OCI-LY3 (cell line): ENCODE measurements at regions not wholly inside any gene's neighbourhood (a gene's known extent, or its start where the extent isn't known, plus 50 kb on each side); places are given as distances from the start of the nearest gene placed in this dataset.

Source experiments
- EZH2phosphoT487 ChIP-seq: fragments of 200-600 bp; shearing (Covaris generic); IDR thresholded peaks from 2 replicates; pipeline ENCODE4 v1.6.1; 2018; ENCODE audit warnings: antibody characterized with exemption, mixed run types, low read depth
- TF ChIP-seq, protein P1 (sequence below): fragments of 200-600, 300-600 bp; sonication (generic); IDR thresholded peaks from 2 replicates; pipeline ENCODE4 v1.5.1; 2014; ENCODE audit warnings: antibody characterized with exemption, low read length, low read depth

- TF ChIP-seq, protein P1, sequence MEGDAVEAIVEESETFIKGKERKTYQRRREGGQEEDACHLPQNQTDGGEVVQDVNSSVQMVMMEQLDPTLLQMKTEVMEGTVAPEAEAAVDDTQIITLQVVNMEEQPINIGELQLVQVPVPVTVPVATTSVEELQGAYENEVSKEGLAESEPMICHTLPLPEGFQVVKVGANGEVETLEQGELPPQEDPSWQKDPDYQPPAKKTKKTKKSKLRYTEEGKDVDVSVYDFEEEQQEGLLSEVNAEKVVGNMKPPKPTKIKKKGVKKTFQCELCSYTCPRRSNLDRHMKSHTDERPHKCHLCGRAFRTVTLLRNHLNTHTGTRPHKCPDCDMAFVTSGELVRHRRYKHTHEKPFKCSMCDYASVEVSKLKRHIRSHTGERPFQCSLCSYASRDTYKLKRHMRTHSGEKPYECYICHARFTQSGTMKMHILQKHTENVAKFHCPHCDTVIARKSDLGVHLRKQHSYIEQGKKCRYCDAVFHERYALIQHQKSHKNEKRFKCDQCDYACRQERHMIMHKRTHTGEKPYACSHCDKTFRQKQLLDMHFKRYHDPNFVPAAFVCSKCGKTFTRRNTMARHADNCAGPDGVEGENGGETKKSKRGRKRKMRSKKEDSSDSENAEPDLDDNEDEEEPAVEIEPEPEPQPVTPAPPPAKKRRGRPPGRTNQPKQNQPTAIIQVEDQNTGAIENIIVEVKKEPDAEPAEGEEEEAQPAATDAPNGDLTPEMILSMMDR, result no peak
- no peak for TF ChIP-seq EZH2phosphoT487
Observed at GRCh38 chr4:31580843-31581242, 860.7 kb downstream of the PCDH7 start.
